Loucy (cell line): ENCODE measurements at regions not wholly inside any gene's neighbourhood (a gene's known extent, or its start where the extent isn't known, plus 50 kb on each side); places are given as distances from the start of the nearest gene placed in this dataset.

Experiments
- H2AFZ ChIP-seq: fragments of 200-600 bp; sonication (generic); 2 replicates; pipeline ENCODE4 v1.6.0; 2016; ENCODE audit warnings: antibody characterized with exemption, mild to moderate bottlenecking, low read length, moderate library complexity
- H3F3A ChIP-seq: fragments of 200-600 bp; 2 replicates; pipeline ENCODE4 v1.6.0; 2016; ENCODE audit warnings: antibody characterized with exemption, low read depth, mild to moderate bottlenecking
- H3K27me3 ChIP-seq: fragments of 200-600 bp; sonication (generic); 2 replicates; pipeline ENCODE4 v1.6.1; 2014; ENCODE audit warnings: low read length, mild to moderate bottlenecking; ENCODE audit not compliant: insufficient read depth, poor library complexity, severe bottlenecking
- H3K36me3 ChIP-seq: fragments of 200-600 bp; sonication (generic); 2 replicates; pipeline ENCODE4 v1.6.1; 2016; ENCODE audit warnings: low read length; ENCODE audit not compliant: insufficient read depth
- H3K4me1 ChIP-seq: fragments of 200-600 bp; sonication (generic); 2 replicates; pipeline ENCODE4 v1.5.1; 2014; ENCODE audit warnings: low read length, mild to moderate bottlenecking; ENCODE audit not compliant: insufficient read depth, poor library complexity, severe bottlenecking
- H3K4me2 ChIP-seq: fragments of 200-600 bp; sonication (generic); 2 replicates; pipeline ENCODE4 v1.6.0; 2014; ENCODE audit warnings: antibody characterized with exemption, low read length, low read depth, mild to moderate bottlenecking; ENCODE audit not compliant: poor library complexity, severe bottlenecking
- H3K4me3 ChIP-seq: fragments of 200-600 bp; sonication (generic); 2 replicates; pipeline ENCODE4 v1.5.1; 2014; ENCODE audit warnings: low read length, mild to moderate bottlenecking, mixed read lengths; ENCODE audit not compliant: poor library complexity, severe bottlenecking
- H3K79me2 ChIP-seq: fragments of 200-600 bp; sonication (generic); 2 replicates; pipeline ENCODE4 v1.6.1; 2014; ENCODE audit warnings: low read length; ENCODE audit not compliant: insufficient read depth
- H3K9ac ChIP-seq: fragments of 200-600 bp; sonication (generic); 2 replicates; pipeline ENCODE4 v1.6.0; 2014; ENCODE audit warnings: mild to moderate bottlenecking, low read depth, low read length, moderate library complexity; ENCODE audit not compliant: poor library complexity, severe bottlenecking
- H3K9me2 ChIP-seq: fragments of 200-600 bp; sonication (generic); replicated peaks from 2 replicates; pipeline ENCODE4 v1.6.1; 2016; ENCODE audit warnings: low read depth, low read length, mixed read lengths
- H3K9me3 ChIP-seq: fragments of 200-600 bp; sonication (generic); 2 replicates; pipeline ENCODE4 v1.6.1; 2014; ENCODE audit warnings: mild to moderate bottlenecking, antibody characterized with exemption, low read length, low read depth; ENCODE audit not compliant: insufficient read depth
- H4K20me1 ChIP-seq: fragments of 200-600 bp; sonication (generic); 2 replicates; pipeline ENCODE4 v1.6.0; 2014; ENCODE audit warnings: antibody characterized with exemption, low read length, mild to moderate bottlenecking; ENCODE audit not compliant: insufficient read depth, poor library complexity, severe bottlenecking
- EZH2phosphoT487 ChIP-seq: fragments of 200-600 bp; IDR thresholded peaks from 2 replicates; pipeline ENCODE4 v1.6.1; 2018; ENCODE audit warnings: antibody characterized with exemption, mild to moderate bottlenecking, moderate library complexity, borderline replicate concordance
- TF ChIP-seq, protein P1 (sequence below): fragments of 200-600 bp; sonication (generic); conservative IDR thresholded peaks from 2 replicates; pipeline ENCODE4 v1.5.1; 2014; ENCODE audit warnings: mild to moderate bottlenecking, antibody characterized with exemption, low read length

DNA sequence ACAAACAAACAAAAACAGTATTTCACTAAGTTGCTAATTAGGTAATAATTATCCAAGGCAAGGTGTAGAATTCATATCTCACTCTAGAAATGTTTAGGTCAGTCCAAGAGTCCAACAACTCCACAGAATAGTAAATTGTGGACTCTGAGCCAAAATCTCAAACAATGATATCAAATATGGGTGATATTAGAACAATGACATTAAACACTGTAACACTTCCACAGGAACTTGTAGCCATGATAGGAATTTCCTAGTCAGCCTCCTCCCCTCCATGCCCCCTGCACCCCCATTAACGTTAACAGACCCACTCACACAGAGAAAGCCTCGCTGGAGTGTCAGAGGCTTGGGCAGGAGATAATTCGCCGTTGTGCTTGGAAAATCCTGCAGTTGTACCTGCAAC is 305.0 kb upstream of the PIK3R1 start:
- H4K20me1 ChIP-seq: no peaks in the 10 kb centered on the region
- no peaks in the 10 kb centered on the region for H3K9me2 ChIP-seq
- H3K9me3 ChIP-seq: no peaks in the 10 kb centered on the region
- no peak for TF ChIP-seq EZH2phosphoT487
- TF ChIP-seq, protein P1, sequence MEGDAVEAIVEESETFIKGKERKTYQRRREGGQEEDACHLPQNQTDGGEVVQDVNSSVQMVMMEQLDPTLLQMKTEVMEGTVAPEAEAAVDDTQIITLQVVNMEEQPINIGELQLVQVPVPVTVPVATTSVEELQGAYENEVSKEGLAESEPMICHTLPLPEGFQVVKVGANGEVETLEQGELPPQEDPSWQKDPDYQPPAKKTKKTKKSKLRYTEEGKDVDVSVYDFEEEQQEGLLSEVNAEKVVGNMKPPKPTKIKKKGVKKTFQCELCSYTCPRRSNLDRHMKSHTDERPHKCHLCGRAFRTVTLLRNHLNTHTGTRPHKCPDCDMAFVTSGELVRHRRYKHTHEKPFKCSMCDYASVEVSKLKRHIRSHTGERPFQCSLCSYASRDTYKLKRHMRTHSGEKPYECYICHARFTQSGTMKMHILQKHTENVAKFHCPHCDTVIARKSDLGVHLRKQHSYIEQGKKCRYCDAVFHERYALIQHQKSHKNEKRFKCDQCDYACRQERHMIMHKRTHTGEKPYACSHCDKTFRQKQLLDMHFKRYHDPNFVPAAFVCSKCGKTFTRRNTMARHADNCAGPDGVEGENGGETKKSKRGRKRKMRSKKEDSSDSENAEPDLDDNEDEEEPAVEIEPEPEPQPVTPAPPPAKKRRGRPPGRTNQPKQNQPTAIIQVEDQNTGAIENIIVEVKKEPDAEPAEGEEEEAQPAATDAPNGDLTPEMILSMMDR: no peak
- no peaks in the 10 kb centered on the region for H3K79me2 ChIP-seq
- H3F3A ChIP-seq: no peaks in the 10 kb centered on the region
- H3K27me3 ChIP-seq: no peaks in the 10 kb centered on the region
- H3K9ac ChIP-seq: no peak overlapping the region
- no peak overlapping the region for H3K4me2 ChIP-seq
- no peak overlapping the region for H3K4me3 ChIP-seq
- no peaks in the 10 kb centered on the region for H3K36me3 ChIP-seq
- no peak overlapping the region for H2AFZ ChIP-seq
- H3K4me1 ChIP-seq: no peaks in the 10 kb centered on the region

DNA sequence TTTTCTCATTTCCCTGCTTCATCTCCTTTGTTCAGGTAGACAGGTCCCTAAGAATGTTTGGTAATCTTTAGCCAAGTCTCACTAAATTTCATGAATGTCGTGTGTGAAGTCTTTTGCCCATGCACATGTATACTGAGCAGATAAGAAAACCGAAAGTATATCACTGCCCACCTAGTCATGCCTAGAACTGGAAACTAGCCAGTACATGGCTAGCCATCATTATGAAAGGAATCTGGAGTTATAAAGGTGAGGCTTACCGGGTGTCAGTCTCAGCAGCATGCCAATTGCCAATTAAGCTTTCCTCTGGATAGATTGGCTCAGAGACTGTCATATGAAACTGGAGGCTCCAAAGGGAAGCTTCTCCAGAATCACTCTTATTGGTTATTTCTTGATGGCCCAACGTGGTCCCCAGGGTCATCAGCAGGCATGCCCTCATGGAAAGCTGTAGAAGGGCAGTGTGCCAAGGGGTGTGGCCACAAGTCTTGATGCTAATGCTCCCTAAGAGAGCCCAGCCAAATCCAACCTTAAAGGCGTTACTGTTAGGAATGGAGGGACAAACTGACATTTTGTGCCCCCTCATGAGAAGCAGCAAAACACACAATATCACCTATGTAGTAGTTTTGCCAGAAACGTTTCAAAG is 307.3 kb upstream of the PIK3R1 start:
- H3K27me3 ChIP-seq: no peaks in the 10 kb centered on the region
- H3K4me2 ChIP-seq: no peak overlapping the region
- no peaks in the 10 kb centered on the region for H4K20me1 ChIP-seq
- H3K4me3 ChIP-seq: no peak overlapping the region
- H3K9me3 ChIP-seq: no peaks in the 10 kb centered on the region
- H2AFZ ChIP-seq: no peak overlapping the region
- TF ChIP-seq EZH2phosphoT487: no peak
- TF ChIP-seq, protein P1: no peak
- H3F3A ChIP-seq: no peaks in the 10 kb centered on the region
- no peaks in the 10 kb centered on the region for H3K4me1 ChIP-seq
- no peak overlapping the region for H3K9ac ChIP-seq
- no peaks in the 10 kb centered on the region for H3K36me3 ChIP-seq
- no peaks in the 10 kb centered on the region for H3K9me2 ChIP-seq
- H3K79me2 ChIP-seq: no peaks in the 10 kb centered on the region

DNA sequence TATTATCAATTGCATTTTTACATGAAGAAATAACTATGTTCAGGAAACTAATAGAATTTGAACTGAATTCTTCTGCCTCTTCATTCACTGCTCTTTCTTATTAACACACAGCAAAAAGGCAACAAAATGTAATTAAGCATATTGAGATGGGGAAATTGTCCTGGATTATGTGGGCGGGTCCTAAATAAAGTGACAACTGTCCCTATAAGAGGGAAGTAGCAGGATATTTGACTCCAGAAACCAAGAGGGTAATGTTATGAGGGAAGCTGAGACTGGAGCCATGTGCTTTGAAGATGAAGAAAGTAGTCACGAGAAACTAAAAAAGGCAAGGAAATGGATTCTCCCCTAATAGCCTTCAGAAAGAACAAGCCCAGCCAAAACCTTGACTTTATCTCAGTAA is 311.2 kb upstream of the PIK3R1 start:
- no peaks in the 10 kb centered on the region for H3K4me1 ChIP-seq
- H3F3A ChIP-seq: no peaks in the 10 kb centered on the region
- H3K4me3 ChIP-seq: no peak overlapping the region
- H3K36me3 ChIP-seq: no peaks in the 10 kb centered on the region
- no peaks in the 10 kb centered on the region for H3K27me3 ChIP-seq
- no peaks in the 10 kb centered on the region for H3K9me3 ChIP-seq
- H3K4me2 ChIP-seq: no peak overlapping the region
- H2AFZ ChIP-seq: no peak overlapping the region
- H3K9ac ChIP-seq: no peak overlapping the region
- H3K79me2 ChIP-seq: no peaks in the 10 kb centered on the region
- H3K9me2 ChIP-seq: no peaks in the 10 kb centered on the region
- TF ChIP-seq, protein P1: no peak
- no peak for TF ChIP-seq EZH2phosphoT487
- H4K20me1 ChIP-seq: no peaks in the 10 kb centered on the region
